ENCODE measurements at regions not wholly inside any gene's neighbourhood (a gene's known extent, or its start where the extent isn't known, plus 50 kb on each side); places are given as distances from the start of the nearest gene placed in this dataset.
"Not testable (repeated sequence)": the region's sequence is repeated elsewhere in the genome, so short reads cannot be mapped to it uniquely, and the experiment has no call there.

DNA sequence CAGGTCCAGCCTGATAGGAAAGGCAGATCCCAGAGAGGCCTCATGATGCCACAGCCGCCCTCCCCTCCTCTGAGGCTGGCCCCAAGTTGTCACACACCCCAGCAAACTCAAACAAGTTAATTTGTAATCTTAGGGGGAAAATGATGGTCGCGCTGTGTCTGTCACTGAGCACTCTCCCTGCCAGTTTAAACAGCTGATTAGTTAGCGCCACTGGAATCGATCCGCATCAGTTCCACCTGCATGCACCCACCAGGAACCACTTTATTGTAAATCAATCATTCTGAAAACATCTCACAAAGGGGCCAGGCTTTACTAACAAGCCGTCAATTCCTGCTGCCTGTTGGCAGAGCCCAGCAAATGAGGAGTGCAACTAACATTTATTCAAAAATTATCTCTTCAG, 870.9 kb downstream of the KCNMA1 start:
- DNase-seq (ENCODE audit: insufficient read length): no peak
- FAIRE-seq: no peak
- no peak for TF ChIP-seq POLR2AphosphoS5 (IDR thresholded peaks at IDR 0.05; ENCODE audit: low read depth, low read length)
- TF ChIP-seq POLR2A (IDR thresholded peaks at IDR 0.05; ENCODE audit: low read depth, low read length): no peak
- TF ChIP-seq TAF1 (IDR thresholded peaks at IDR 0.05; ENCODE audit: borderline replicate concordance, low read depth, low read length): no peak

DNA sequence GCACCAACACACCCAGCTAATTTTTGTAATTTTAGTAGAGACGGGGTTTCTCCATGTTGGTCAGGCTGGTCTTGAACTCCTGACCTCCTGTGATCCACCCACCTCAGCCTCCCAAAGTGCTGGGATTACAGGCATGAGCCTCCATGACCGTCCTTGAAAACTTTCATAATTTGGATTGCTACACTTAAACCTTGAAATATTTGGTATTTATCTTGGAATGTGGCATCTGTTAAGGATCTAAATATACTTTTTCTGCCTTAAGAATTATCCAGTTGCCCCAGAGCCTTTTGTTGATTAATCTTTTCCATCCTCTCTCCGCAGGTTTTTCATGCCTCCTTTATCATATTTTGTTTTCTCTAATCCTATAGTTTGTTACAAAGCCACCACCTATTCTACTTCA, 872.7 kb downstream of the KCNMA1 start:
- FAIRE-seq; DNase-seq (ENCODE audit: insufficient read length): not testable (repeated sequence)

DNA sequence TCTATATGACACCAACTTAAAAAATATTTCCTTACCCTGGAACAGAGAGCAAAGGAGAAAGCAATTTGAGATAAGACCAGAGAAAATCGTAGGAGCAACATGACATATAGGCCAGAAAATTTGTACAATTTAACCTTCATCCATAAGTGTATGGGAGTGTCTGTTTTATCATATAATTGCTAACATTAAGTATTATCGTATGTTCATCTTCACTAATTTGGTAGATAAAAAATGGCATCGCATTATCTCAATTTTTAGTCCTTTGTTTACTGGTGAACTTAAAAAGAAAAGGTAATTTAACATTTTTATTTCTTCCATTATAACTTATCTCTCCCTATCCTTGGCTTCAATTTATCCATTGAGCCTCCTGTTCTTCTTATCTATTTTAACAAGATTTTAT, 873.4 kb downstream of the KCNMA1 start:
- TF ChIP-seq POLR2AphosphoS5 (IDR thresholded peaks at IDR 0.05; ENCODE audit: low read depth, low read length): no peak
- no peak for TF ChIP-seq POLR2A (IDR thresholded peaks at IDR 0.05; ENCODE audit: low read depth, low read length)
- no peak for TF ChIP-seq TAF1 (IDR thresholded peaks at IDR 0.05; ENCODE audit: borderline replicate concordance, low read depth, low read length)
- DNase-seq (ENCODE audit: insufficient read length) (no peak), FAIRE-seq (no peak)

DNA sequence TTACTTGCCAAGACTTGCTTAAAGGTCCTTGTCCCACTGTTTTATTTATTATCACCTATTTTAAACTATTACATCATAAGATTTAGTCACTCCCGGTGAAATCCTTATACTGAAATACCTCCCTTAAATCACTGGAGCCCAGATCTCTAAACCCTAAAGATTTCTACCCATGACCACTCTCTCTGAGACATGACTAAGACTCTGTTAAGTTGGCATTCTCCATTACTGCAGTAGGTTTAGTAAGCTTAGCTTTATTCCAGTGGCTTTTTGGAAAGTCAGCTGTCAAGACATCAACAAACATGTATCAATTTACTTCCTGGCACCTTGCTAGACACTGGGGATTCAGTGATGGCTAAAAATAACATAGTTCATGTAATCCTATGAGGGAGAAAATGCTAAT, 874.2 kb downstream of the KCNMA1 start:
- TF ChIP-seq POLR2AphosphoS5 (IDR thresholded peaks at IDR 0.05; ENCODE audit: low read depth, low read length) (no peak), POLR2A (IDR thresholded peaks at IDR 0.05; ENCODE audit: low read depth, low read length) (no peak), TAF1 (IDR thresholded peaks at IDR 0.05; ENCODE audit: borderline replicate concordance, low read depth, low read length) (no peak)
- DNase-seq (ENCODE audit: insufficient read length) (no peak), FAIRE-seq (no peak)

DNA sequence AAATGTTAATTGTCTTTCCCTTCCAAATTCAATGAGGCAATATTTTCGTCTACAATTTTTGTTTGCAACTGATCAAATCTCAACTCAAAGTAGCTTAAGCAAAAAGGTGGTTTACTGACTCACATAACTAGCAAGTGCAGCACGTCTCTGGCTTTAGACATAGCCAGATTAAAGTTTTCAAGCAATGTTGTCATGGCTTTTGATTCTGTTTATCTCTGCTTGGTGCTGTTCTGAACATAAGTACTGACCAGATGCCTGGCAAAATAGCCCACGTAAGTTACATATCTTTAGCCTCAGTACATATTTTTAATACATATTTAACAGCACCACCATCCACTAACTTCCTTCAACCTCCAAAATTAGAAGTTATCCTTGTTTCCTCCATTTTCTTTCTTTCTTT, 877.9 kb downstream of the KCNMA1 start:
- DNase-seq (ENCODE audit: insufficient read length) (no peak), FAIRE-seq (no peak)
- TF ChIP-seq TAF1 (IDR thresholded peaks at IDR 0.05; ENCODE audit: borderline replicate concordance, low read depth, low read length) (no peak), POLR2A (IDR thresholded peaks at IDR 0.05; ENCODE audit: low read depth, low read length) (no peak), POLR2AphosphoS5 (IDR thresholded peaks at IDR 0.05; ENCODE audit: low read depth, low read length) (no peak)

DNA sequence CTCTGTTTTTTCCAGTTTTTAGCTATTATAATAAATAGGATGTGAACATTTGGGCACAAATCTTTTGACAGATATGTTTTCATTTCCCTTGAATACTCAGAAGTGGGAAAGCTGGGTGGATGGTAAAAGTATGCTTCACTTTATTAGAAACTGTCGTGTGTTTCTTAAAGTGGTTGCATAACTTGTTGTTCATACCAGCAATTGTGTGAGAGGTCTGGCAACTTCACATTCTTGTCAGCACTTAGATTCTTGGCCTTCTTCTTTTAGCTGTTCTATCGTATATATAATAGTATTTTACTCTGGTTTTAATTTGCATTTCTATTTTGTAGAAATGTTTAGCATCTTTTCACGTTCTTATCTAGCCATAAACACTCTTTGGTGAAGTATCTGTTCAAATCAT, 894.4 kb downstream of the KCNMA1 start:
- TF ChIP-seq TAF1 (IDR thresholded peaks at IDR 0.05; ENCODE audit: borderline replicate concordance, low read depth, low read length) (no peak), POLR2AphosphoS5 (IDR thresholded peaks at IDR 0.05; ENCODE audit: low read depth, low read length) (no peak), POLR2A (IDR thresholded peaks at IDR 0.05; ENCODE audit: low read depth, low read length) (no peak)
- FAIRE-seq (no peak), DNase-seq (ENCODE audit: insufficient read length) (no peak)

DNA sequence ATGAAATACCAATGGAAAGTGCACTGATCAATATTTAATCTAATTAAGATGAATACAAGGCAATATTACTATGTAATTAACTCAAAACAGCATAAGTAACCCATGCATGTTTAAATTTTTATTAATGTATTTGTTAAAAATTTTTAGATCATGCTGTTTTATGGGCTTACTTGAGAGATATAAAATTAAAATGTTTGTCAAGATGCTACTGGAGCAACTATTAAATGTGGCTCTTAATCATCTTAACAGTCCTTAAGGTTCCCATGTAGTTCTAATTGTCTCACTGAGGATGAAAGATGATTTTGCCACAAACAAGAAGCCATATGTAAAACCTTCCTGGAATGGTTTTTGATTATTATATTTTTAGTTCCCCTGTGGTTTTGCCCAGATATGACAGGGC, 897.1 kb downstream of the KCNMA1 start:
- TF ChIP-seq POLR2AphosphoS5 (IDR thresholded peaks at IDR 0.05; ENCODE audit: low read depth, low read length) (no peak), TAF1 (IDR thresholded peaks at IDR 0.05; ENCODE audit: borderline replicate concordance, low read depth, low read length) (no peak), POLR2A (IDR thresholded peaks at IDR 0.05; ENCODE audit: low read depth, low read length) (no peak)
- FAIRE-seq (no peak), DNase-seq (ENCODE audit: insufficient read length) (no peak)

DNA sequence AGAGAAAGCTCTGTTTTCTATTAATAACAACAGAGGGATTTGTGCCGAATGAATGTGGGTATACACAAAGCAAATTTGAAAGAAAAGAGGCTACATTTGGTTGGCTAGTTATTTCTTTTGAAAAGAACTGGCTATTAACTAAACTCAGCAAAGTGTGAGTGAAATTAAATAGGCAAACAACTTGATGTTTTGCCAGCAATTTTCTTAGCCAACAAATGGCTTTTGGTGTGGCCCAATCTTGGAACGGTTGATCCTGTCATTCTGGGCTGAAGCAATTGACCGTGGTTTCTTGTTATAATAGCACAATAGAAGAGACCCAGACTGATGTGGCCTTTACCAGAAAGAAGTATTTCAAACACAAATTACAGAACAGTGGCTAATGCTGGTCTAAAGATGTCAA, 898.6 kb downstream of the KCNMA1 start:
- FAIRE-seq (no peak), DNase-seq (ENCODE audit: insufficient read length) (no peak)
- TF ChIP-seq POLR2AphosphoS5 (IDR thresholded peaks at IDR 0.05; ENCODE audit: low read depth, low read length) (no peak), POLR2A (IDR thresholded peaks at IDR 0.05; ENCODE audit: low read depth, low read length) (no peak)

DNA sequence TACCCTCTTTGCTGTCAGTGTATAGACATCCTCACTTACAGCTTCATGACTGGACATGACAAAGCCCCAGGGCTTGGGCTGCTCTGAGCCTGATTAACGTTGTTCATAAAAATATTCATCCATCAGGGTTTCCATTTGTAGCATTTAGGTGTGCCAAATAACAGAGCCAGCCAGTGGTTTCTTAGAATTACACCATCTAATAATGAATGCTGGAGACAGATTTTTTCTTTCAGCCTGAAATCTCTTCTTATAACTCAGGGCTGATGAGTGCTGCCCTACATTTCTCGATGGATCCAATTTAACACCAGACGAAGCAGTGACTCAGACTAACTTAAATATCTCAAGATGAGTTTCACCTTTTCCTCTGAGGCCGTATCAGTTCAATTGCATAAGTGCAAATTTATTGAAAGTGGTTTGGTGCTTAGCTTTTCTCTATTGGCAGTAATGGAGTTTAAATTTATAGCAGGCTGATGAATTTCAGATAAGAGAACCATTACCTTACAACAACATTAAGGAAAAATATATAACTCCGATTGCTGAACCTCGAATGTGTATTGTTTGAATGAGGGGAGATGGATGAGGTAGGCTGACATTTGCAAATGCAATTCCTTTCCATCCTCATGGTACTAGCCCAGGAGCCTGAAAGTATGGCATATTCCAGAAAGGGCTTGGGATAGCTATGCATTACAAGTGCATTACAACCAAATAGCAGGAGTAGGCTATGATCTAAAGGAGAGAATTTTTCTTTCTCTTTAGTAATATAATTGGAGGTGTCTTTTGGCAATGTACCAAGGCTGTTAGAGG, 900.6 kb downstream of the KCNMA1 start:
- FAIRE-seq: no peak
- DNase-seq (ENCODE audit: insufficient read length): no peak
- TF ChIP-seq POLR2AphosphoS5 (IDR thresholded peaks at IDR 0.05; ENCODE audit: low read depth, low read length): no peak

DNA sequence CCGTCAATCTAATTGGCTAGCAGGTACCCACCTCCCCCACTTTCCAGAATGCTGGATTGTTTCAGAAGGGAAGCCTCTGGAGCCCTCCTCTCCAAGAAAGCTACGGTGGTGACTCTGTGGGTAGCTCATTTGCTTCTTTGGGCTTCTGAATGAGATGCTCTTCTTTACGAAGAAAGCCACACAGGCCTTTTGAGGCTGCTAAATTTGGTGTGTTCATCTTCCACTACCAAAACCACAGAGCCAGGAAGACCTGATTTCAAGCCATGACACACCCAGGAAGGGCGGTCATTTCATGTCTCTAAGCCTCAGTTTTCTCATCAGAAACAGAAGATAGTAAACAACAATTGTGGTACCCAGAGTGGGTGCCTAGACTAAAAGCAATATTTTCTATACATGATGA, 901.2 kb downstream of the KCNMA1 start:
- DNase-seq (ENCODE audit: insufficient read length) (no peak), FAIRE-seq (no peak)
- no peak for TF ChIP-seq POLR2A (IDR thresholded peaks at IDR 0.05; ENCODE audit: low read depth, low read length)
- TF ChIP-seq POLR2AphosphoS5 (IDR thresholded peaks at IDR 0.05; ENCODE audit: low read depth, low read length): no peak
- TF ChIP-seq TAF1 (IDR thresholded peaks at IDR 0.05; ENCODE audit: borderline replicate concordance, low read depth, low read length): no peak

DNA sequence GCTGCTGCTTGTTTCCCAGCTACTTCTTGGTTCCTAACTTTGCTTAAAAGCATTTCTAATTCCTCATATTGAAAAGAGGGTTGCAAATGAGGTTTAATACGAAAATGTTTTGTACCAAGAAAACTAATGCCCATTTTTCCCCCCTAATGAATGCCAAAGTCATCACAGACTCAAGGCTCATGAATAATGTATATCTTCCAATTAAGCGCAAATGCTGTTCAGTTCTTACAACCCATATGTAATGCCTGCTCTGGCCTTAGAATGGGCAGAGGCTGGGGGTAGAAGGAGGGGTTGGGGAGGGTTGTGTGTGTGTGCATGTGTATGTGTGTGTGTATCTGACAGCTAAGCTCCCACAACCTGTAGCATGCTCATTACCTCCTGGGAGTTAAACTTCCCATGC, 901.7 kb downstream of the KCNMA1 start:
- no peak for DNase-seq (ENCODE audit: insufficient read length)
- TF ChIP-seq TAF1 (IDR thresholded peaks at IDR 0.05; ENCODE audit: borderline replicate concordance, low read depth, low read length) (no peak), POLR2A (IDR thresholded peaks at IDR 0.05; ENCODE audit: low read depth, low read length) (no peak), POLR2AphosphoS5 (IDR thresholded peaks at IDR 0.05; ENCODE audit: low read depth, low read length) (no peak)
- FAIRE-seq: no peak

DNA sequence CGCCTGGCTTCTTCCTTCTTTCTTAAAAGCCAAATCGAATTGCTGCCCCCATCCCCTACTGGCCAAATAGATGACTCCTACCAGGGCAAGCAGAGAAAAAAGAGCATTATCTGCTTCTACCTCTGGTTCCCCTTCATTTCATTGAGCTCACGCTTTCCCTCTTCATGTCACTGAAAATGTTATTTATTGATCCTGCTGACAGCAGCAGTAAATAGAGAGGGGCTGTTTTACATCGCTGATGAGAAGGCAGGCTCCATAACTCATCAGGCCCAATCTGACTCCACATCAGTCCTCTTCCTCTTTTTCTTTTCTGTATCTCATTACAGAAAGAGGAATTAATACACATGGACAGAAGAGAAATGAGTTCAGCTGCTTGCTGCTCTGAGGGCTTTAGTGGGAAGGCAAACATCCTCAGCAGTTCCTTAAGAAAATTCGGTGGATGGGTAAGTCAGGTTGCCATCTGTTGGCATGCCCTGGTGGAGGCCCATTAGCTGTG, 904.1 kb downstream of the KCNMA1 start:
- DNase-seq (ENCODE audit: insufficient read length) (no peak), FAIRE-seq (no peak)
- TF ChIP-seq TAF1 (IDR thresholded peaks at IDR 0.05; ENCODE audit: borderline replicate concordance, low read depth, low read length): no peak
- no peak for TF ChIP-seq POLR2A (IDR thresholded peaks at IDR 0.05; ENCODE audit: low read depth, low read length)
- no peak for TF ChIP-seq POLR2AphosphoS5 (IDR thresholded peaks at IDR 0.05; ENCODE audit: low read depth, low read length)

DNA sequence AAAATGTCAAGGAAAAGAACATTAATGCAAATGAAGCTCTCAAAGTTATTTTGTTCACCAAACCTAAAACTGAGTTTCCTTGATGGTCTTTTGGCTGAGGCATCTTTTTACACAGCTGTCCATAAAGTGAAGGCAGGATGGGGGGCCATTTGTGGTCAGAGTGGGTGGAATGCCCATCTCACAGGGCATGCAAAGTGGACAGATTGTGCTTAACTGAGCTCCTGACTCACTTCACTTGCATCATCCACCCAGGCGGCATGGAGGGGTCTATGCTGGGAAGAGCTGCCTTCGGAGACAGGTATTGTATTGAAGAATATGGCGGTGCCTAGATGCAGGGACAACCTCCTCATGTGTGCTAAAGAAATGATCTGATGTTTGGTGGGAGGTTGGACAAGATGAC, 905.3 kb downstream of the KCNMA1 start:
- DNase-seq (ENCODE audit: insufficient read length) (no peak), FAIRE-seq (no peak)
- no peak for TF ChIP-seq TAF1 (IDR thresholded peaks at IDR 0.05; ENCODE audit: borderline replicate concordance, low read depth, low read length)
- no peak for TF ChIP-seq POLR2A (IDR thresholded peaks at IDR 0.05; ENCODE audit: low read depth, low read length)
- TF ChIP-seq POLR2AphosphoS5 (IDR thresholded peaks at IDR 0.05; ENCODE audit: low read depth, low read length): no peak
